Keratinocyte (primary cell): ENCODE measurements at regions not wholly inside any gene's neighbourhood (a gene's known extent, or its start where the extent isn't known, plus 50 kb on each side); places are given as distances from the start of the nearest gene placed in this dataset.

Experiments used
- DNase-seq: peaks from one replicate; pipeline ENCODE4 v3.0.0-alpha.2; 2011; ENCODE audit warnings: low read depth, missing footprints, low spot score
- FAIRE-seq: peaks from 2 replicates; lab custom pipeline; 2011; peaks lifted over from hg19 to GRCh38; lab: Jason Lieb, UNC
- H2AFZ ChIP-seq: 2 replicates; pipeline ENCODE4 v1.6.0; 2012; ENCODE audit warnings: low read length, control low read depth, inconsistent platforms; ENCODE audit not compliant: control insufficient read depth
- H3K27ac ChIP-seq: 2 replicates; pipeline ENCODE4 v1.5.1; 2011; ENCODE audit warnings: low read length; ENCODE audit not compliant: control insufficient read depth, insufficient read depth
- H3K27me3 ChIP-seq: 3 replicates; pipeline ENCODE4 v1.6.0; 2011; ENCODE audit warnings: low read length; ENCODE audit not compliant: control insufficient read depth, insufficient read depth; ENCODE audit errors: extremely low read depth
- H3K36me3 ChIP-seq, 2 experiments: 2 replicates in 1 of 2; 3 replicates in 1 of 2; pipeline ENCODE4 v1.5.1; 2011; ENCODE audit warnings: low read length in 2 of 2, mild to moderate bottlenecking in 1 of 2; ENCODE audit not compliant: control insufficient read depth in 2 of 2, insufficient read depth in 2 of 2; ENCODE audit errors: extremely low read depth in 1 of 2
- H3K4me1 ChIP-seq: 3 replicates; pipeline ENCODE4 v1.5.1; 2011; ENCODE audit warnings: low read length; ENCODE audit not compliant: control insufficient read depth, insufficient read depth; ENCODE audit errors: extremely low read depth
- H3K4me2 ChIP-seq: 3 replicates; pipeline ENCODE4 v1.6.0; 2011; ENCODE audit warnings: low read depth, low read length; ENCODE audit not compliant: control insufficient read depth, insufficient read depth; ENCODE audit errors: extremely low read depth
- H3K4me3 ChIP-seq, 3 experiments: fragments of 200-600 bp in 1 of 3; sonication (generic) in 1 of 3; 2 replicates in 2 of 3; 3 replicates in 1 of 3; pipeline ENCODE4 v1.5.1; 2011 to 2016; ENCODE audit warnings: low read length in 3 of 3, mild to moderate bottlenecking in 3 of 3, control low read depth in 2 of 3, inconsistent platforms in 1 of 3, low read depth in 1 of 3, mixed read lengths in 1 of 3, mixed run types in 1 of 3, moderate library complexity in 1 of 3; ENCODE audit not compliant: control insufficient read depth in 2 of 3, insufficient read depth in 2 of 3; ENCODE audit errors: extremely low read depth in 1 of 3
- H3K79me2 ChIP-seq: 2 replicates; pipeline ENCODE4 v1.6.0; 2012; ENCODE audit warnings: low read length; ENCODE audit not compliant: control insufficient read depth, insufficient read depth
- H3K9ac ChIP-seq: 3 replicates; pipeline ENCODE4 v1.6.0; 2011; ENCODE audit warnings: low read length; ENCODE audit not compliant: control insufficient read depth, insufficient read depth; ENCODE audit errors: extremely low read depth
- H3K9me1 ChIP-seq: 3 replicates; pipeline ENCODE4 v1.6.0; 2011; ENCODE audit warnings: low read length; ENCODE audit not compliant: control insufficient read depth, insufficient read depth; ENCODE audit errors: extremely low read depth
- H3K9me3 ChIP-seq: 2 replicates; pipeline ENCODE4 v1.5.1; 2012; ENCODE audit warnings: low read depth, low read length; ENCODE audit not compliant: control insufficient read depth
- H4K20me1 ChIP-seq: 3 replicates; pipeline ENCODE4 v1.6.0; 2011; ENCODE audit warnings: low read length; ENCODE audit not compliant: control insufficient read depth, insufficient read depth; ENCODE audit errors: extremely low read depth
- CTCF ChIP-seq, 3 experiments: IDR thresholded peaks in 1 of 3; conservative IDR thresholded peaks in 1 of 3; optimal IDR thresholded peaks in 1 of 3; 2 replicates in 2 of 3; 3 replicates in 1 of 3; pipeline versions ENCODE3 to v1.5.1; 2011; ENCODE audit warnings: low read length in 3 of 3, mild to moderate bottlenecking in 3 of 3, moderate library complexity in 2 of 3, control low read depth in 1 of 3, inconsistent platforms in 1 of 3; ENCODE audit not compliant: insufficient read depth in 2 of 3; ENCODE audit errors: extremely low read depth in 1 of 3
- EZH2 ChIP-seq: IDR thresholded peaks from one replicate; pipeline ENCODE4 v1.6.1; 2012; ENCODE audit warnings: inconsistent platforms, mild to moderate bottlenecking, low read length, moderate library complexity
- dilution Hi-C: fragments of 300-500 bp; cut with MboI; formaldehyde crosslinking; loops from one replicate; pipeline ENCODE4 v1.7.0; 2020; ENCODE audit warnings: low sequenced_read_pairs; ENCODE audit not compliant: extremely low pct_ligation_motif_present

GRCh38 chr9:134987906-134988700 is 70.4 kb upstream of the FCN1 start:
- TF ChIP-seq CTCF (optimal IDR thresholded peaks at IDR 0.05 in 1 of 3, IDR thresholded peaks at IDR 0.05 in 1 of 3, conservative IDR thresholded peaks at IDR 0.05 in 1 of 3; ENCODE audit: extremely low read depth in 1 of 3, insufficient read depth in 2 of 3, low read length in 3 of 3) (no peak), EZH2 (no peak)
- Histone ChIP-seq H3K36me3 (no peaks in the 10 kb centered on the region), H3K9me3 (peaks cover 3% of the 10 kb centered on the region), H3K4me1 (no peaks in the 10 kb centered on the region), H3K4me3 (no peak overlapping the region), H3K27me3 (no peaks in the 10 kb centered on the region), H3K9me1 (no peaks in the 10 kb centered on the region), H3K79me2 (no peaks in the 10 kb centered on the region), H4K20me1 (no peaks in the 10 kb centered on the region), H2AFZ (no peak overlapping the region), H3K27ac (no peak overlapping the region), H3K4me2 (no peak overlapping the region), H3K9ac (no peak overlapping the region)
- dilution Hi-C loops, result no loop called here
- no peak for FAIRE-seq
- no peak for DNase-seq

- Histone ChIP-seq H3K79me2 (no peaks in the 10 kb centered on the region), H3K9ac (no peak overlapping the region), H3K27ac (no peak overlapping the region), H2AFZ (no peak overlapping the region), H3K27me3 (no peaks in the 10 kb centered on the region), H3K4me3 (no peak overlapping the region), H3K9me1 (no peaks in the 10 kb centered on the region), H4K20me1 (no peaks in the 10 kb centered on the region), H3K9me3 (peaks cover 3% of the 10 kb centered on the region), H3K4me2 (no peak overlapping the region), H3K36me3 (no peaks in the 10 kb centered on the region), H3K4me1 (no peaks in the 10 kb centered on the region)
- DNase-seq, result no peak
- dilution Hi-C loops, result no loop called here
- FAIRE-seq, result no peak
- TF ChIP-seq EZH2, result no peak
- no peak for TF ChIP-seq CTCF (optimal IDR thresholded peaks at IDR 0.05 in 1 of 3, IDR thresholded peaks at IDR 0.05 in 1 of 3, conservative IDR thresholded peaks at IDR 0.05 in 1 of 3; ENCODE audit: extremely low read depth in 1 of 3, insufficient read depth in 2 of 3, low read length in 3 of 3)
Measured at GRCh38 chr9:134988706-134989105, 71.0 kb upstream of the FCN1 start.
